ENCODE measurements at regions not wholly inside any gene's neighbourhood (a gene's known extent, or its start where the extent isn't known, plus 50 kb on each side); places are given as distances from the start of the nearest gene placed in this dataset.

GRCh38 chr5:112566251-112566650 lies 147.2 kb upstream of the EPB41L4A start:
- Histone ChIP-seq H3K27ac (no peak overlapping the region), H3K4me3 (no peak overlapping the region), H3K4me1 (ENCODE audit: low read depth) (no peaks in the 10 kb centered on the region), H3K36me3 (no peaks in the 10 kb centered on the region), H3K27me3 (no peaks in the 10 kb centered on the region), H3K9me3 (ENCODE audit: low read depth) (no peaks in the 10 kb centered on the region)
- no peak for TF ChIP-seq CTCF (IDR thresholded peaks at IDR 0.05; ENCODE audit: low read depth, low read length)
- DNase-seq (ENCODE audit: low read depth in 1 of 2, low spot score in 1 of 2) = no peak

- Histone ChIP-seq H3K4me3 (no peak overlapping the region), H3K9me3 (ENCODE audit: low read depth) (no peaks in the 10 kb centered on the region), H3K27ac (no peak overlapping the region), H3K36me3 (no peaks in the 10 kb centered on the region), H3K4me1 (ENCODE audit: low read depth) (peaks cover 7% of the 10 kb centered on the region), H3K27me3 (no peaks in the 10 kb centered on the region)
- no peak for TF ChIP-seq CTCF (IDR thresholded peaks at IDR 0.05; ENCODE audit: low read depth, low read length)
- DNase-seq (ENCODE audit: low read depth in 1 of 2, low spot score in 1 of 2) = no peak
Measured at GRCh38 chr5:112569596-112569995, 150.5 kb upstream of the EPB41L4A start.

- H3K4me1 ChIP-seq (ENCODE audit: low read depth) = peaks cover 11% of the 10 kb centered on the region
- DNase-seq (ENCODE audit: low read depth in 1 of 2, low spot score in 1 of 2) = no peak
- no peak overlapping the region for H3K4me3 ChIP-seq
- TF ChIP-seq CTCF (IDR thresholded peaks at IDR 0.05; ENCODE audit: low read depth, low read length) = no peak
- no peaks in the 10 kb centered on the region for H3K27me3 ChIP-seq
- no peaks in the 10 kb centered on the region for H3K36me3 ChIP-seq
- H3K27ac ChIP-seq = no peak overlapping the region
- H3K9me3 ChIP-seq (ENCODE audit: low read depth) = no peaks in the 10 kb centered on the region
Measured at GRCh38 chr5:112570708-112571444, 151.8 kb upstream of the EPB41L4A start.

- H3K4me1 ChIP-seq (ENCODE audit: low read depth) = peaks cover 11% of the 10 kb centered on the region
- H3K4me3 ChIP-seq = no peak overlapping the region
- no peaks in the 10 kb centered on the region for H3K36me3 ChIP-seq
- no peak for DNase-seq (ENCODE audit: low read depth in 1 of 2, low spot score in 1 of 2)
- H3K27ac ChIP-seq = no peak overlapping the region
- no peaks in the 10 kb centered on the region for H3K9me3 ChIP-seq (ENCODE audit: low read depth)
- H3K27me3 ChIP-seq = no peaks in the 10 kb centered on the region
- TF ChIP-seq CTCF (IDR thresholded peaks at IDR 0.05; ENCODE audit: low read depth, low read length) = no peak
Measured at GRCh38 chr5:112573441-112573840, 154.4 kb upstream of the EPB41L4A start.

GRCh38 chr5:112574536-112574935 lies 155.5 kb upstream of the EPB41L4A start:
- no peak for TF ChIP-seq CTCF (IDR thresholded peaks at IDR 0.05; ENCODE audit: low read depth, low read length)
- Histone ChIP-seq H3K27me3 (no peaks in the 10 kb centered on the region), H3K9me3 (ENCODE audit: low read depth) (no peaks in the 10 kb centered on the region), H3K27ac (peak overlapping the region; percentile 53), H3K36me3 (no peaks in the 10 kb centered on the region), H3K4me1 (ENCODE audit: low read depth) (peaks cover 11% of the 10 kb centered on the region), H3K4me3 (no peak overlapping the region)
- DNase-seq (ENCODE audit: low read depth in 1 of 2, low spot score in 1 of 2) = peak in 1 of 2 donors; percentile 75

Data from cardiac muscle cell (in vitro differentiated cells and primary cell).